GM21390 (cell line): ENCODE measurements at regions not wholly inside any gene's neighbourhood (a gene's known extent, or its start where the extent isn't known, plus 50 kb on each side); places are given as distances from the start of the nearest gene placed in this dataset.
"Not testable (repeated sequence)": the region's sequence is repeated elsewhere in the genome, so short reads cannot be mapped to it uniquely, and the experiment has no call there.

Source experiments
- ATAC-seq: cut with Tn5 transposase; IDR thresholded peaks from one replicate; pipeline ENCODE4 v1.9.1; 2021; ENCODE audit not compliant: unreplicated experiment

- no peak for ATAC-seq
These were observed 259.4 kb downstream of the RAD51AP2 start for GRCh38 chr2:17258861-17259260.

- ATAC-seq, result no peak
These were observed 260.9 kb downstream of the RAD51AP2 start for GRCh38 chr2:17257189-17257909.

- no peak for ATAC-seq
These were observed 263.2 kb downstream of the RAD51AP2 start for GRCh38 chr2:17255071-17255470.

- no peak for ATAC-seq
These were observed 263.8 kb downstream of the RAD51AP2 start for GRCh38 chr2:17254421-17254820.

GRCh38 chr2:17252258-17252657 is 266.0 kb downstream of the RAD51AP2 start:
- ATAC-seq, result no peak

GRCh38 chr2:17251171-17251570 is 267.1 kb downstream of the RAD51AP2 start:
- no peak for ATAC-seq

GRCh38 chr2:17249249-17249648 is 269.0 kb downstream of the RAD51AP2 start:
- no peak for ATAC-seq

GRCh38 chr2:17245906-17246305 is 272.3 kb downstream of the RAD51AP2 start:
- no peak for ATAC-seq

GRCh38 chr2:17242813-17243485 is 275.3 kb downstream of the RAD51AP2 start:
- no peak for ATAC-seq

GRCh38 chr2:17239550-17239949 is 278.7 kb downstream of the RAD51AP2 start:
- no peak for ATAC-seq

- no peak for ATAC-seq
These were observed 283.1 kb downstream of the RAD51AP2 start for GRCh38 chr2:17235167-17235566.

- ATAC-seq, result no peak
These were observed 285.3 kb downstream of the RAD51AP2 start for GRCh38 chr2:17232776-17233556.

GRCh38 chr2:17231394-17231965 is 286.8 kb downstream of the RAD51AP2 start:
- ATAC-seq, result no peak

GRCh38 chr2:17229414-17229813 is 288.8 kb downstream of the RAD51AP2 start:
- no peak for ATAC-seq

- ATAC-seq, result no peak
These were observed 289.8 kb downstream of the RAD51AP2 start for GRCh38 chr2:17228461-17228860.

- no peak for ATAC-seq
These were observed 290.4 kb downstream of the RAD51AP2 start for GRCh38 chr2:17227856-17228255.

- ATAC-seq, result no peak
These were observed 291.2 kb downstream of the RAD51AP2 start for GRCh38 chr2:17226941-17227490.

GRCh38 chr2:17223211-17223610 is 295.0 kb downstream of the RAD51AP2 start:
- no peak for ATAC-seq

- no peak for ATAC-seq
These were observed 309.7 kb downstream of the RAD51AP2 start for GRCh38 chr2:17208511-17208910.

- no peak for ATAC-seq
These were observed 311.5 kb downstream of the RAD51AP2 start for GRCh38 chr2:17206771-17207170.

GRCh38 chr2:17204214-17204613 is 314.0 kb downstream of the RAD51AP2 start:
- ATAC-seq, result not testable (repeated sequence)
